SK-N-SH treated with all-trans-retinoic acid at 6 μM for 48 hours (cell line): ENCODE measurements at regions not wholly inside any gene's neighbourhood (a gene's known extent, or its start where the extent isn't known, plus 50 kb on each side); places are given as distances from the start of the nearest gene placed in this dataset.
A peak's percentile ranks its signal among the peaks of the same experiment; 100 is the strongest.

ENCODE experiments used
- ATAC-seq: fragments of 200-7000 bp; cut with Tn5 transposase; 3 replicates; pipeline ENCODE4 v1.9.1; 2020; ENCODE audit warnings: mild to moderate bottlenecking, moderate library complexity
- ARNTL ChIP-seq: fragments of 450-650 bp; formaldehyde crosslinking; IDR thresholded peaks from 2 replicates; pipeline ENCODE4 v1.5.0; 2020; ENCODE audit warnings: low read depth, mild to moderate bottlenecking, moderate library complexity, borderline replicate concordance
- BACH2 ChIP-seq: fragments of 250-450 bp; sonication (Bioruptor Pico); IDR thresholded peaks from 2 replicates; pipeline ENCODE4 v1.9.0; 2021; ENCODE audit warnings: mild to moderate bottlenecking, borderline replicate concordance
- CSDC2 ChIP-seq: fragments of 250-450 bp; sonication (Bioruptor Pico); IDR thresholded peaks from 2 replicates; pipeline ENCODE4 v1.5.0; 2020; ENCODE audit warnings: mild to moderate bottlenecking, moderate library complexity
- ESRRG ChIP-seq: fragments of 250-450 bp; sonication (Bioruptor Pico); IDR thresholded peaks from 2 replicates; pipeline ENCODE4 v1.6.1; 2021; ENCODE audit warnings: mild to moderate bottlenecking
- GLIS3 ChIP-seq: fragments of 250-450 bp; sonication (Bioruptor Pico); IDR thresholded peaks from 2 replicates; pipeline ENCODE4 v1.5.0; 2020; ENCODE audit warnings: mild to moderate bottlenecking, moderate library complexity
- ISL1 ChIP-seq: fragments of 250-450 bp; sonication (Bioruptor Pico); IDR thresholded peaks from 2 replicates; pipeline ENCODE4 v2.1.2; 2022; ENCODE audit warnings: mild to moderate bottlenecking, moderate library complexity
- OSR1 ChIP-seq: fragments of 250-450 bp; sonication (Bioruptor Pico); IDR thresholded peaks from 2 replicates; pipeline ENCODE4 v1.8.0; 2022; ENCODE audit warnings: moderate library complexity, mild to moderate bottlenecking, inconsistent platforms
- PPARA ChIP-seq: fragments of 250-450 bp; sonication (Bioruptor Pico); IDR thresholded peaks from 2 replicates; pipeline ENCODE4 v1.5.0; 2020; ENCODE audit warnings: mild to moderate bottlenecking, borderline replicate concordance
- RARB ChIP-seq: fragments of 250-450 bp; sonication (Bioruptor Pico); IDR thresholded peaks from 2 replicates; pipeline ENCODE4 v1.8.0; 2021; ENCODE audit warnings: mild to moderate bottlenecking, moderate library complexity
- SNAI2 ChIP-seq: fragments of 250-450 bp; sonication (Bioruptor Pico); IDR thresholded peaks from 2 replicates; pipeline ENCODE4 v1.5.0; 2020; ENCODE audit warnings: mild to moderate bottlenecking, moderate library complexity
- ZC3H10 ChIP-seq: fragments of 250-450 bp; sonication (Bioruptor Pico); IDR thresholded peaks from 2 replicates; pipeline ENCODE4 v1.5.1; 2021; ENCODE audit warnings: mild to moderate bottlenecking, moderate library complexity
- ZFP30 ChIP-seq: fragments of 450-650 bp; formaldehyde crosslinking; IDR thresholded peaks from 2 replicates; pipeline ENCODE4 v1.5.0; 2022; ENCODE audit warnings: mild to moderate bottlenecking, moderate library complexity
- ZNF565 ChIP-seq: fragments of 450-650 bp; formaldehyde crosslinking; conservative IDR thresholded peaks from 2 replicates; pipeline ENCODE4 v1.5.0; 2020; ENCODE audit warnings: low read depth, mild to moderate bottlenecking, moderate library complexity
- TF ChIP-seq, protein P1 (sequence below): fragments of 250-450 bp; sonication (Bioruptor Pico); IDR thresholded peaks from 2 replicates; pipeline ENCODE4 v1.5.1; 2020; ENCODE audit warnings: low read depth, mild to moderate bottlenecking, moderate library complexity
- TF ChIP-seq, protein P2 (sequence below): fragments of 250-450 bp; sonication (Bioruptor Pico); IDR thresholded peaks from 2 replicates; pipeline ENCODE4 v1.5.1; 2021; ENCODE audit warnings: mild to moderate bottlenecking, moderate library complexity
- TF ChIP-seq, protein P3 (sequence below): fragments of 250-450 bp; sonication (Bioruptor Pico); IDR thresholded peaks from 2 replicates; pipeline ENCODE4 v1.5.0; 2020; ENCODE audit warnings: mild to moderate bottlenecking, moderate library complexity
- TF ChIP-seq, protein P4 (sequence below): fragments of 250-450 bp; sonication (Bioruptor Pico); IDR thresholded peaks from 2 replicates; pipeline ENCODE4 v1.8.0; 2020; ENCODE audit warnings: mild to moderate bottlenecking, moderate library complexity, borderline replicate concordance
- TF ChIP-seq, protein P5 (sequence below): fragments of 250-450 bp; sonication (Bioruptor Pico); IDR thresholded peaks from 2 replicates; pipeline ENCODE4 v1.8.0; 2021; ENCODE audit warnings: low read depth, mild to moderate bottlenecking, moderate library complexity, borderline replicate concordance

DNA sequence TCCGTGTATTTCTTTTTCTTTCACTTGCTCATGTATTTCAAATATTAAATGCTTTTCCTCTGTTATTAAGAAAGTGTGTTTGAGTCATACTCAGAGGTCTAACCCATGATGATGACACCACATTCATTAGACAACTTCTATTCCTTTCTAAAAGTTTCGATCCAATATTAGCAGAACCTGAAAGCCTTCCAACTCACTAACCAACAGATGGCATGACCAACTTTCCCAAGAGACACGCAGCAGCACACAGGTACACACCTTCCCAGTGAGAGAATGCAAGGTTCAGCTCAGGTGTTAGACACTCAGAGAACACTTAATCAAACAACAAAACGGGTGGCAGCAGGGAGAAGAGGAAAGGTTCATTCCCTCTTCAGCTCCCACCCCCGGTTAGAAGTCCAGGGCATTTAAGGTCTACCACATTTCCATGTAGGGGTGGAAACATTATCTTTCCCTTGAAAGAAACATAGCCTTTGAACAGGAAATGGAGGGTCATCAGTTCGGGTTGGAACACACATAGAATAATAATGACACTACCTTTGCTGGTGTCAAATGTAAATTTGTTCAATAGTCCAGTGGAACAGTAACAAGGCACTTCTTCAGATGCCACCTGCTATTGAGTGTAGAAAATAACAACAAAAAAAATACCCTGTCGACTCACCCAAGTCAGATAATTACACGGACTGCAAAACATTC is 404.2 kb downstream of the COG6 start (continued):
- TF ChIP-seq, protein P1, sequence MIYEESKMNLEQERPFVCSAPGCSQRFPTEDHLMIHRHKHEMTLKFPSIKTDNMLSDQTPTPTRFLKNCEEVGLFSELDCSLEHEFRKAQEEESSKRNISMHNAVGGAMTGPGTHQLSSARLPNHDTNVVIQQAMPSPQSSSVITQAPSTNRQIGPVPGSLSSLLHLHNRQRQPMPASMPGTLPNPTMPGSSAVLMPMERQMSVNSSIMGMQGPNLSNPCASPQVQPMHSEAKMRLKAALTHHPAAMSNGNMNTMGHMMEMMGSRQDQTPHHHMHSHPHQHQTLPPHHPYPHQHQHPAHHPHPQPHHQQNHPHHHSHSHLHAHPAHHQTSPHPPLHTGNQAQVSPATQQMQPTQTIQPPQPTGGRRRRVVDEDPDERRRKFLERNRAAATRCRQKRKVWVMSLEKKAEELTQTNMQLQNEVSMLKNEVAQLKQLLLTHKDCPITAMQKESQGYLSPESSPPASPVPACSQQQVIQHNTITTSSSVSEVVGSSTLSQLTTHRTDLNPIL (CRISPR knock-in tag), result no peak
- TF ChIP-seq ZC3H10 (CRISPR knock-in tag), result no peak
- TF ChIP-seq, protein P2, sequence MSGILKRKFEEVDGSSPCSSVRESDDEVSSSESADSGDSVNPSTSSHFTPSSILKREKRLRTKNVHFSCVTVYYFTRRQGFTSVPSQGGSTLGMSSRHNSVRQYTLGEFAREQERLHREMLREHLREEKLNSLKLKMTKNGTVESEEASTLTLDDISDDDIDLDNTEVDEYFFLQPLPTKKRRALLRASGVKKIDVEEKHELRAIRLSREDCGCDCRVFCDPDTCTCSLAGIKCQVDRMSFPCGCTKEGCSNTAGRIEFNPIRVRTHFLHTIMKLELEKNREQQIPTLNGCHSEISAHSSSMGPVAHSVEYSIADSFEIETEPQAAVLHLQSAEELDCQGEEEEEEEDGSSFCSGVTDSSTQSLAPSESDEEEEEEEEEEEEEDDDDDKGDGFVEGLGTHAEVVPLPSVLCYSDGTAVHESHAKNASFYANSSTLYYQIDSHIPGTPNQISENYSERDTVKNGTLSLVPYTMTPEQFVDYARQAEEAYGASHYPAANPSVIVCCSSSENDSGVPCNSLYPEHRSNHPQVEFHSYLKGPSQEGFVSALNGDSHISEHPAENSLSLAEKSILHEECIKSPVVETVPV (CRISPR knock-in tag), result no peak
- TF ChIP-seq ISL1 (CRISPR knock-in tag), result no peak
- no peak for TF ChIP-seq ZFP30 (CRISPR knock-in tag)
- TF ChIP-seq SNAI2 (CRISPR knock-in tag), result no peak
- TF ChIP-seq GLIS3 (CRISPR knock-in tag), result no peak
- no peak for TF ChIP-seq BACH2 (CRISPR knock-in tag)
- no peak for TF ChIP-seq ARNTL (CRISPR knock-in tag)
- no peak for TF ChIP-seq CSDC2 (CRISPR knock-in tag)
- no peak for TF ChIP-seq ESRRG

DNA sequence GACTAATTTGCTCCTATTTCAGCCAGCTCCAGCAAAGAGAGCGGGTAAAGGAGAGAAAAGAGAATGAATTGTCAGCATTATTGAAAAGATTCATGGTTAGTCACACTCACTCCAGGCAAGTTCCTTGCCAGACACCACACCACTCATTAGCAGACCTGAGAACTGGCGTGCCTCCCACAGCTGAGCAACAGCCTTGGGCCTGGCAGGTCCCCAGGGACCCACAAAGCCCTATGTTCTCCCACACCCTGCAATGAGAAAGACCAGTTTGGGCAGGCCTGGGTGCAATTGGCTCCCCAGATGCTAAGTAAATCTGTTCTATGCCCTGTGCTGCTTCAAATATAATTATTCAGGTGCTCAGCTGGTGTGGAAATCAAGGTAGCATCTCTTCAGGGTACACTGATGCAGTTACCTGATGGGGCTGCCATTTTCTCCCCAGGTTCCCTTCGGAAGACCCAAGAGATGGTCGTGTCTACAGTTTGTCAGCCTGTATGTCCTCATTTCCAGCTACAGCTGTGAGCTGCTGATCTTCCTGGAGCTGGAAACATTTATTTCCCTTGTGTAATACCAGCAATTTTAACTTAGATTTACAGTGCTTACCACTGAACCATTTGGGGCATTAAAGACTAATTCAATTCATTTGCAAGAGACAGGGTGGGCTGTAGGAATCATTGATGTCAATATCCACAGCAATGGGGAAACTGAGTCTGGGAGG is 405.0 kb downstream of the COG6 start:
- TF ChIP-seq, protein P3, sequence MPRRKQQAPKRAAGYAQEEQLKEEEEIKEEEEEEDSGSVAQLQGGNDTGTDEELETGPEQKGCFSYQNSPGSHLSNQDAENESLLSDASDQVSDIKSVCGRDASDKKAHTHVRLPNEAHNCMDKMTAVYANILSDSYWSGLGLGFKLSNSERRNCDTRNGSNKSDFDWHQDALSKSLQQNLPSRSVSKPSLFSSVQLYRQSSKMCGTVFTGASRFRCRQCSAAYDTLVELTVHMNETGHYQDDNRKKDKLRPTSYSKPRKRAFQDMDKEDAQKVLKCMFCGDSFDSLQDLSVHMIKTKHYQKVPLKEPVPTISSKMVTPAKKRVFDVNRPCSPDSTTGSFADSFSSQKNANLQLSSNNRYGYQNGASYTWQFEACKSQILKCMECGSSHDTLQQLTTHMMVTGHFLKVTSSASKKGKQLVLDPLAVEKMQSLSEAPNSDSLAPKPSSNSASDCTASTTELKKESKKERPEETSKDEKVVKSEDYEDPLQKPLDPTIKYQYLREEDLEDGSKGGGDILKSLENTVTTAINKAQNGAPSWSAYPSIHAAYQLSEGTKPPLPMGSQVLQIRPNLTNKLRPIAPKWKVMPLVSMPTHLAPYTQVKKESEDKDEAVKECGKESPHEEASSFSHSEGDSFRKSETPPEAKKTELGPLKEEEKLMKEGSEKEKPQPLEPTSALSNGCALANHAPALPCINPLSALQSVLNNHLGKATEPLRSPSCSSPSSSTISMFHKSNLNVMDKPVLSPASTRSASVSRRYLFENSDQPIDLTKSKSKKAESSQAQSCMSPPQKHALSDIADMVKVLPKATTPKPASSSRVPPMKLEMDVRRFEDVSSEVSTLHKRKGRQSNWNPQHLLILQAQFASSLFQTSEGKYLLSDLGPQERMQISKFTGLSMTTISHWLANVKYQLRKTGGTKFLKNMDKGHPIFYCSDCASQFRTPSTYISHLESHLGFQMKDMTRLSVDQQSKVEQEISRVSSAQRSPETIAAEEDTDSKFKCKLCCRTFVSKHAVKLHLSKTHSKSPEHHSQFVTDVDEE, result no peak
- TF ChIP-seq OSR1 (CRISPR knock-in tag) (no peak), ZC3H10 (CRISPR knock-in tag) (no peak), ZNF565 (no peak), SNAI2 (CRISPR knock-in tag) (no peak), RARB (CRISPR knock-in tag) (no peak), ZFP30 (CRISPR knock-in tag) (no peak), PPARA (CRISPR knock-in tag) (no peak), GLIS3 (CRISPR knock-in tag) (no peak)
- TF ChIP-seq, protein P4, sequence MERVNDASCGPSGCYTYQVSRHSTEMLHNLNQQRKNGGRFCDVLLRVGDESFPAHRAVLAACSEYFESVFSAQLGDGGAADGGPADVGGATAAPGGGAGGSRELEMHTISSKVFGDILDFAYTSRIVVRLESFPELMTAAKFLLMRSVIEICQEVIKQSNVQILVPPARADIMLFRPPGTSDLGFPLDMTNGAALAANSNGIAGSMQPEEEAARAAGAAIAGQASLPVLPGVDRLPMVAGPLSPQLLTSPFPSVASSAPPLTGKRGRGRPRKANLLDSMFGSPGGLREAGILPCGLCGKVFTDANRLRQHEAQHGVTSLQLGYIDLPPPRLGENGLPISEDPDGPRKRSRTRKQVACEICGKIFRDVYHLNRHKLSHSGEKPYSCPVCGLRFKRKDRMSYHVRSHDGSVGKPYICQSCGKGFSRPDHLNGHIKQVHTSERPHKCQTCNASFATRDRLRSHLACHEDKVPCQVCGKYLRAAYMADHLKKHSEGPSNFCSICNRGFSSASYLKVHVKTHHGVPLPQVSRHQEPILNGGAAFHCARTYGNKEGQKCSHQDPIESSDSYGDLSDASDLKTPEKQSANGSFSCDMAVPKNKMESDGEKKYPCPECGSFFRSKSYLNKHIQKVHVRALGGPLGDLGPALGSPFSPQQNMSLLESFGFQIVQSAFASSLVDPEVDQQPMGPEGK (CRISPR knock-in tag), result no peak
- TF ChIP-seq, protein P5, sequence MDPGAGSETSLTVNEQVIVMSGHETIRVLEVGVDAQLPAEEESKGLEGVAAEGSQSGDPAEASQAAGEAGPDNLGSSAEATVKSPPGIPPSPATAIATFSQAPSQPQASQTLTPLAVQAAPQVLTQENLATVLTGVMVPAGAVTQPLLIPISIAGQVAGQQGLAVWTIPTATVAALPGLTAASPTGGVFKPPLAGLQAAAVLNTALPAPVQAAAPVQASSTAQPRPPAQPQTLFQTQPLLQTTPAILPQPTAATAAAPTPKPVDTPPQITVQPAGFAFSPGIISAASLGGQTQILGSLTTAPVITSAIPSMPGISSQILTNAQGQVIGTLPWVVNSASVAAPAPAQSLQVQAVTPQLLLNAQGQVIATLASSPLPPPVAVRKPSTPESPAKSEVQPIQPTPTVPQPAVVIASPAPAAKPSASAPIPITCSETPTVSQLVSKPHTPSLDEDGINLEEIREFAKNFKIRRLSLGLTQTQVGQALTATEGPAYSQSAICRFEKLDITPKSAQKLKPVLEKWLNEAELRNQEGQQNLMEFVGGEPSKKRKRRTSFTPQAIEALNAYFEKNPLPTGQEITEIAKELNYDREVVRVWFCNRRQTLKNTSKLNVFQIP, result no peak
- TF ChIP-seq, protein P2 (CRISPR knock-in tag), result no peak
- TF ChIP-seq, protein P1 (CRISPR knock-in tag), result no peak
- TF ChIP-seq, all 23 proteins: peak for 0
- peak; percentile 5; the same call in 2 of the 3 replicates for ATAC-seq
